CD4-positive, alpha-beta memory T cell (primary cell): ENCODE measurements at regions not wholly inside any gene's neighbourhood (a gene's known extent, or its start where the extent isn't known, plus 50 kb on each side); places are given as distances from the start of the nearest gene placed in this dataset.

Experiments used
- CTCF ChIA-PET: fragments of 350-600 bp; sonication (Branson Sonifier 250); formaldehyde crosslinking; loops from one replicate; lab custom pipeline; 2021; ENCODE audit warnings: inconsistent platforms; ENCODE audit not compliant: partially characterized antibody; lab: Charles Lee
- POLR2A ChIA-PET: fragments of 350-600 bp; sonication (Branson Sonifier 250); formaldehyde crosslinking; loops from one replicate; lab custom pipeline; 2021; ENCODE audit not compliant: partially characterized antibody; lab: Charles Lee
- DNase-seq, 5 donors: peaks; one replicate each; pipeline versions ENCODE4 v3.0.0 to v3.0.0-alpha.2; 2020 to 2022; ENCODE audit warnings: mixed read lengths in 1 of 5
- H3K27ac ChIP-seq: one replicate; pipeline ENCODE4 v1.7.0; 2013; ENCODE audit warnings: low read depth, low read length
- H3K27me3 ChIP-seq: 2 replicates; pipeline ENCODE4 v1.7.0; 2013; ENCODE audit warnings: mild to moderate bottlenecking, low read length, moderate library complexity; ENCODE audit not compliant: insufficient read depth
- H3K36me3 ChIP-seq: 2 replicates; pipeline ENCODE4 v1.7.0; 2013; ENCODE audit warnings: mild to moderate bottlenecking, low read length, moderate library complexity; ENCODE audit not compliant: insufficient read depth
- H3K4me1 ChIP-seq: 2 replicates; pipeline ENCODE4 v1.7.0; 2013; ENCODE audit warnings: mild to moderate bottlenecking, low read length, moderate library complexity; ENCODE audit not compliant: insufficient read depth
- H3K4me3 ChIP-seq, 2 donors: one replicate each; pipeline ENCODE4 v1.7.0; 2013; ENCODE audit warnings: low read length in 2 of 2, mild to moderate bottlenecking in 1 of 2
- H3K9me3 ChIP-seq, 2 donors: one replicate each; pipeline ENCODE4 v1.7.0; 2013; ENCODE audit warnings: low read length in 2 of 2, control low read depth in 1 of 2; ENCODE audit not compliant: control insufficient read depth in 1 of 2
- H3K27ac Mint-ChIP-seq, 7 donors: one replicate each; pipeline ENCODE4 v1.8.0; 2020 to 2021; ENCODE audit warnings: mixed read lengths in 7 of 7, mild to moderate bottlenecking in 6 of 7, inconsistent platforms in 3 of 7, moderate library complexity in 3 of 7
- H3K27me3 Mint-ChIP-seq, 2 donors: one replicate each; pipeline ENCODE4 v1.8.0; 2020 to 2021; ENCODE audit warnings: mixed read lengths in 2 of 2
- H3K36me3 Mint-ChIP-seq, 2 donors: one replicate each; pipeline ENCODE4 v1.8.0; 2020 to 2021; ENCODE audit warnings: mixed read lengths in 2 of 2, inconsistent platforms in 1 of 2, mild to moderate bottlenecking in 1 of 2
- H3K4me1 Mint-ChIP-seq, 4 donors: one replicate each; pipeline ENCODE4 v1.8.0; 2020 to 2021; ENCODE audit warnings: mixed read lengths in 4 of 4, mild to moderate bottlenecking in 1 of 4
- H3K4me3 Mint-ChIP-seq, 8 donors: one replicate each; pipeline ENCODE4 v1.8.0; 2020 to 2021; ENCODE audit warnings: mixed read lengths in 8 of 8, mild to moderate bottlenecking in 7 of 8, moderate library complexity in 6 of 8, inconsistent platforms in 3 of 8
- H3K9me3 Mint-ChIP-seq, 8 donors: one replicate each; pipeline ENCODE4 v1.8.0; 2020 to 2021; ENCODE audit warnings: mixed read lengths in 8 of 8, mild to moderate bottlenecking in 5 of 8, inconsistent platforms in 3 of 8, moderate library complexity in 1 of 8
- intact Hi-C: fragments of 100-400 bp; cut with micrococcal nuclease; formaldehyde crosslinking; loops from one replicate; pipeline ENCODE4 v1.15.1; 2023

GRCh38 chr1:83751602-83752001 is 247.3 kb downstream of the TTLL7 start:
- no peak overlapping the region for H3K27ac Mint-ChIP-seq
- DNase-seq = no peak
- ChIA-PET CTCF (interaction anchor here (1.5 kb wide), 1 partner anchor 9 kb away, joined by 3 read pairs; no protein-coding TSS in a partner anchor), POLR2A (no interaction called here)
- Histone ChIP-seq H3K36me3 (no peaks in the 10 kb centered on the region), H3K27ac (no peak overlapping the region), H3K4me3 (no peak overlapping the region), H3K27me3 (no peaks in the 10 kb centered on the region), H3K9me3 (no peaks in the 10 kb centered on the region), H3K4me1 (no peaks in the 10 kb centered on the region)
- H3K4me1 Mint-ChIP-seq = no peaks in the 10 kb centered on the region
- H3K4me3 Mint-ChIP-seq = no peak overlapping the region
- peaks cover 0 to 3% (median 0%) of the 10 kb centered on the region in 8 donors for H3K9me3 Mint-ChIP-seq
- no peaks in the 10 kb centered on the region for H3K27me3 Mint-ChIP-seq
- intact Hi-C loops = no loop called here
- no peaks in the 10 kb centered on the region for H3K36me3 Mint-ChIP-seq

GRCh38 chr1:83750201-83750600 is 248.7 kb downstream of the TTLL7 start:
- Histone ChIP-seq H3K4me1 (no peaks in the 10 kb centered on the region), H3K36me3 (no peaks in the 10 kb centered on the region), H3K27me3 (no peaks in the 10 kb centered on the region), H3K27ac (no peak overlapping the region), H3K9me3 (no peaks in the 10 kb centered on the region), H3K4me3 (no peak overlapping the region)
- Mint-ChIP-seq H3K4me3 (no peak overlapping the region), H3K27ac (no peak overlapping the region), H3K4me1 (no peaks in the 10 kb centered on the region), H3K9me3 (peaks cover 0 to 3% (median 0%) of the 10 kb centered on the region in 8 donors), H3K36me3 (no peaks in the 10 kb centered on the region), H3K27me3 (no peaks in the 10 kb centered on the region)
- DNase-seq = no peak
- CTCF ChIA-PET = interaction anchor here (1.5 kb wide), 1 partner anchor 8 kb away, joined by 3 read pairs; no protein-coding TSS in a partner anchor
- intact Hi-C loops = no loop called here
- POLR2A ChIA-PET = no interaction called here

GRCh38 chr1:83747853-83748482 is 251.0 kb downstream of the TTLL7 start:
- Histone ChIP-seq H3K36me3 (no peaks in the 10 kb centered on the region), H3K27ac (no peak overlapping the region), H3K4me3 (no peak overlapping the region), H3K9me3 (no peaks in the 10 kb centered on the region), H3K27me3 (no peaks in the 10 kb centered on the region), H3K4me1 (no peaks in the 10 kb centered on the region)
- intact Hi-C loops = no loop called here
- H3K36me3 Mint-ChIP-seq = no peaks in the 10 kb centered on the region
- H3K4me1 Mint-ChIP-seq = no peaks in the 10 kb centered on the region
- H3K4me3 Mint-ChIP-seq = no peak overlapping the region
- H3K27ac Mint-ChIP-seq = no peak overlapping the region
- H3K9me3 Mint-ChIP-seq = peaks cover 0 to 5% (median 0%) of the 10 kb centered on the region in 8 donors
- no peaks in the 10 kb centered on the region for H3K27me3 Mint-ChIP-seq
- ChIA-PET POLR2A (no interaction called here), CTCF (no interaction called here)
- DNase-seq = no peak

GRCh38 chr1:83746234-83746633 is 252.7 kb downstream of the TTLL7 start:
- H3K27me3 Mint-ChIP-seq = no peaks in the 10 kb centered on the region
- DNase-seq = no peak
- intact Hi-C loops = no loop called here
- H3K4me3 Mint-ChIP-seq = no peak overlapping the region
- H3K36me3 Mint-ChIP-seq = no peaks in the 10 kb centered on the region
- no peak overlapping the region for H3K4me3 ChIP-seq
- no peaks in the 10 kb centered on the region for H3K4me1 ChIP-seq
- H3K27me3 ChIP-seq = no peaks in the 10 kb centered on the region
- H3K27ac Mint-ChIP-seq = no peak overlapping the region
- no peaks in the 10 kb centered on the region for H3K4me1 Mint-ChIP-seq
- no peak overlapping the region for H3K27ac ChIP-seq
- H3K9me3 Mint-ChIP-seq = peaks cover 0 to 2% (median 0%) of the 10 kb centered on the region in 8 donors
- ChIA-PET CTCF (no interaction called here), POLR2A (no interaction called here)
- no peaks in the 10 kb centered on the region for H3K36me3 ChIP-seq
- no peaks in the 10 kb centered on the region for H3K9me3 ChIP-seq

- Histone ChIP-seq H3K36me3 (no peaks in the 10 kb centered on the region), H3K9me3 (no peaks in the 10 kb centered on the region), H3K27me3 (no peaks in the 10 kb centered on the region), H3K27ac (no peak overlapping the region), H3K4me3 (no peak overlapping the region), H3K4me1 (no peaks in the 10 kb centered on the region)
- peaks cover 0 to 4% (median 0%) of the 10 kb centered on the region in 8 donors for H3K9me3 Mint-ChIP-seq
- no peaks in the 10 kb centered on the region for H3K4me1 Mint-ChIP-seq
- no peak overlapping the region for H3K27ac Mint-ChIP-seq
- no peak for DNase-seq
- no peaks in the 10 kb centered on the region for H3K27me3 Mint-ChIP-seq
- intact Hi-C loops = no loop called here
- H3K4me3 Mint-ChIP-seq = no peak overlapping the region
- H3K36me3 Mint-ChIP-seq = no peaks in the 10 kb centered on the region
- ChIA-PET POLR2A (no interaction called here), CTCF (interaction anchor here (0.7 to 1.6 kb wide), 2 partner anchors 9 to 586 kb away, joined by 3 read pairs; no protein-coding TSS in a partner anchor)
These were observed 256.5 kb downstream of the TTLL7 start for GRCh38 chr1:83742446-83742845.

- Histone ChIP-seq H3K27ac (no peak overlapping the region), H3K36me3 (no peaks in the 10 kb centered on the region), H3K27me3 (no peaks in the 10 kb centered on the region), H3K4me1 (no peaks in the 10 kb centered on the region), H3K4me3 (no peak overlapping the region), H3K9me3 (no peaks in the 10 kb centered on the region)
- CTCF ChIA-PET = interaction anchor here (0.7 to 1.6 kb wide), 4 partner anchors 9 to 587 kb away, joined by 3 read pairs; no protein-coding TSS in a partner anchor
- no peak for DNase-seq
- Mint-ChIP-seq H3K27ac (no peak overlapping the region), H3K4me3 (no peak overlapping the region), H3K27me3 (no peaks in the 10 kb centered on the region), H3K36me3 (no peaks in the 10 kb centered on the region), H3K4me1 (no peaks in the 10 kb centered on the region), H3K9me3 (peaks cover 0 to 4% (median 0%) of the 10 kb centered on the region in 8 donors)
- intact Hi-C loops = no loop called here
- POLR2A ChIA-PET = no interaction called here
These were observed 257.2 kb downstream of the TTLL7 start for GRCh38 chr1:83741770-83742169.

- DNase-seq = no peak
- Histone ChIP-seq H3K4me3 (no peak overlapping the region), H3K9me3 (no peaks in the 10 kb centered on the region), H3K36me3 (no peaks in the 10 kb centered on the region), H3K27ac (no peak overlapping the region), H3K4me1 (no peaks in the 10 kb centered on the region), H3K27me3 (no peaks in the 10 kb centered on the region)
- Mint-ChIP-seq H3K4me3 (no peak overlapping the region), H3K27ac (no peak overlapping the region), H3K9me3 (peaks cover 0 to 4% (median 0%) of the 10 kb centered on the region in 8 donors), H3K36me3 (no peaks in the 10 kb centered on the region), H3K27me3 (no peaks in the 10 kb centered on the region), H3K4me1 (no peaks in the 10 kb centered on the region)
- POLR2A ChIA-PET = no interaction called here
- CTCF ChIA-PET = interaction anchor here (0.9 to 1.1 kb wide), 2 partner anchors 12 to 18 kb away, joined by 3 read pairs; no protein-coding TSS in a partner anchor
- intact Hi-C loops = no loop called here
These were observed 257.6 kb downstream of the TTLL7 start for GRCh38 chr1:83741348-83741747.
